DMS 273 (cell line): ENCODE measurements at regions not wholly inside any gene's neighbourhood (a gene's known extent, or its start where the extent isn't known, plus 50 kb on each side); places are given as distances from the start of the nearest gene placed in this dataset.

Source experiments
- DNase-seq: peaks from one replicate; lab custom pipeline; 2025; ENCODE audit not compliant: unreplicated experiment; lab: John Stamatoyannopoulos, UW

GRCh38 chr11:119860561-119861094 lies 131.6 kb upstream of the NECTIN1 start:
- no peak for DNase-seq

GRCh38 chr11:119859684-119860083 lies 130.7 kb upstream of the NECTIN1 start:
- DNase-seq = no peak

- no peak for DNase-seq
These were observed 129.3 kb upstream of the NECTIN1 start for GRCh38 chr11:119858288-119858687.

GRCh38 chr11:119856681-119857485 lies 127.9 kb upstream of the NECTIN1 start:
- DNase-seq = no peak

- DNase-seq = no peak
These were observed 126.1 kb upstream of the NECTIN1 start for GRCh38 chr11:119855066-119855465.

GRCh38 chr11:119854521-119854920 lies 125.5 kb upstream of the NECTIN1 start:
- no peak for DNase-seq

GRCh38 chr11:119853581-119854360 lies 124.8 kb upstream of the NECTIN1 start:
- no peak for DNase-seq

GRCh38 chr11:119852741-119853140 lies 123.7 kb upstream of the NECTIN1 start:
- DNase-seq = no peak

GRCh38 chr11:119850822-119851409 lies 121.9 kb upstream of the NECTIN1 start:
- no peak for DNase-seq

- DNase-seq = no peak
These were observed 120.9 kb upstream of the NECTIN1 start for GRCh38 chr11:119849872-119850271.

GRCh38 chr11:119847853-119848252 lies 118.9 kb upstream of the NECTIN1 start:
- peak; percentile 53 for DNase-seq

- DNase-seq = no peak
These were observed 117.4 kb upstream of the NECTIN1 start for GRCh38 chr11:119846374-119846773.

- no peak for DNase-seq
These were observed 116.8 kb upstream of the NECTIN1 start for GRCh38 chr11:119845756-119846155.

GRCh38 chr11:119845305-119845704 lies 116.3 kb upstream of the NECTIN1 start:
- DNase-seq = no peak

GRCh38 chr11:119844808-119845207 lies 115.8 kb upstream of the NECTIN1 start:
- DNase-seq = peak; percentile 36

- peak; percentile 11 for DNase-seq
These were observed 114.9 kb upstream of the NECTIN1 start for GRCh38 chr11:119843877-119844276.

GRCh38 chr11:119842731-119843130 lies 113.7 kb upstream of the NECTIN1 start:
- no peak for DNase-seq

- no peak for DNase-seq
These were observed 110.6 kb upstream of the NECTIN1 start for GRCh38 chr11:119839476-119840133.

GRCh38 chr11:119835753-119836152 lies 106.8 kb upstream of the NECTIN1 start:
- DNase-seq = no peak

- peak; percentile 13 for DNase-seq
These were observed 103.4 kb upstream of the NECTIN1 start for GRCh38 chr11:119832202-119832935.
